PC-9 (cell line): ENCODE measurements at regions not wholly inside any gene's neighbourhood (a gene's known extent, or its start where the extent isn't known, plus 50 kb on each side); places are given as distances from the start of the nearest gene placed in this dataset.

Source experiments
- EZH2 ChIP-seq: fragments of 200-600 bp; sonication (generic); IDR thresholded peaks from 2 replicates; pipeline ENCODE4 v1.8.0; 2017; ENCODE audit warnings: antibody characterized with exemption, low read depth
- TF ChIP-seq, protein P1 (sequence below): fragments of 200-600 bp; sonication (generic); conservative IDR thresholded peaks from 2 replicates; pipeline ENCODE4 v1.6.1; 2017; ENCODE audit warnings: mixed run types, antibody characterized with exemption, mild to moderate bottlenecking, moderate library complexity

- TF ChIP-seq, protein P1, sequence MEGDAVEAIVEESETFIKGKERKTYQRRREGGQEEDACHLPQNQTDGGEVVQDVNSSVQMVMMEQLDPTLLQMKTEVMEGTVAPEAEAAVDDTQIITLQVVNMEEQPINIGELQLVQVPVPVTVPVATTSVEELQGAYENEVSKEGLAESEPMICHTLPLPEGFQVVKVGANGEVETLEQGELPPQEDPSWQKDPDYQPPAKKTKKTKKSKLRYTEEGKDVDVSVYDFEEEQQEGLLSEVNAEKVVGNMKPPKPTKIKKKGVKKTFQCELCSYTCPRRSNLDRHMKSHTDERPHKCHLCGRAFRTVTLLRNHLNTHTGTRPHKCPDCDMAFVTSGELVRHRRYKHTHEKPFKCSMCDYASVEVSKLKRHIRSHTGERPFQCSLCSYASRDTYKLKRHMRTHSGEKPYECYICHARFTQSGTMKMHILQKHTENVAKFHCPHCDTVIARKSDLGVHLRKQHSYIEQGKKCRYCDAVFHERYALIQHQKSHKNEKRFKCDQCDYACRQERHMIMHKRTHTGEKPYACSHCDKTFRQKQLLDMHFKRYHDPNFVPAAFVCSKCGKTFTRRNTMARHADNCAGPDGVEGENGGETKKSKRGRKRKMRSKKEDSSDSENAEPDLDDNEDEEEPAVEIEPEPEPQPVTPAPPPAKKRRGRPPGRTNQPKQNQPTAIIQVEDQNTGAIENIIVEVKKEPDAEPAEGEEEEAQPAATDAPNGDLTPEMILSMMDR: no peak
- no peak for TF ChIP-seq EZH2
Measured at GRCh38 chr14:40100544-40101196, 668.4 kb upstream of the FBXO33 start.
